C4-2B (cell line): ENCODE measurements at regions not wholly inside any gene's neighbourhood (a gene's known extent, or its start where the extent isn't known, plus 50 kb on each side); places are given as distances from the start of the nearest gene placed in this dataset.

Experiments used
- CTCF ChIP-seq: fragments of 450-650 bp; conservative IDR thresholded peaks from 2 replicates; pipeline ENCODE4 v1.5.1; 2017; ENCODE audit warnings: mild to moderate bottlenecking
- ZFX ChIP-seq: fragments of 450-650 bp; IDR thresholded peaks from 2 replicates; pipeline ENCODE4 v1.6.1; 2017

DNA sequence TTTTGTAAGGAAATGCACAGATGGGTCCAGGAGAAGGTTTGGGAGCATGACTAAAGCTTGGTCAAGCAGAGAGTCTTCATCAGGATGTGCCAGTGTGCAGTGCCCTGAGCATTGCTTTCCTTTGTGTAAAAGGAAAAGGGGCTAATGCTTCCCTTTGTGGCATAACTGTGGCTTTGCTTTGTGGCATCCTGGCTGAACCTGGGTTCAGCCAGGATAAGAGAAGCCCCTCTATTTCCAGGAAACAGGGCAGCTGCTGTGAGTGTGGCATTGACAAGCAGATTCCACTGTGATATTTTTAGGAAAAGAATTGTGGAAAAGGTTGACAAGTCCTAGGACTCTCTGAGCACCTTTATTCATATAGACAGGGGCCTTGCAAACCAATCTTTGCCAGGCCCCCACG, 193.4 kb upstream of the CXCL12 start:
- no peak for TF ChIP-seq CTCF
- no peak for TF ChIP-seq ZFX
